ENCODE measurements at regions not wholly inside any gene's neighbourhood (a gene's known extent, or its start where the extent isn't known, plus 50 kb on each side); places are given as distances from the start of the nearest gene placed in this dataset.

GRCh38 chr4:132240081-132240480, 909.0 kb upstream of the PCDH10 start:
- no peak overlapping the region for H3K4me2 ChIP-seq (ENCODE audit: low read depth, low read length, poor library complexity, severe bottlenecking)
- H3K36me3 ChIP-seq (ENCODE audit: insufficient read depth, low read length), result no peaks in the 10 kb centered on the region
- H3K9me3 ChIP-seq (ENCODE audit: insufficient read depth, low read depth, low read length), result 0 out of 2 replicates have a peak, but pooled peaks cover 6% of the 10 kb centered on the region
- H3K9me2 ChIP-seq (replicated peaks; ENCODE audit: low read depth, low read length), result no peaks in the 10 kb centered on the region
- no peaks in the 10 kb centered on the region for H3K27me3 ChIP-seq (ENCODE audit: insufficient read depth, low read length, poor library complexity, severe bottlenecking)
- no peaks in the 10 kb centered on the region for H3K79me2 ChIP-seq (ENCODE audit: insufficient read depth, low read length)
- no peak overlapping the region for H3K4me3 ChIP-seq (ENCODE audit: low read length, poor library complexity, severe bottlenecking)
- H3F3A ChIP-seq (ENCODE audit: low read depth), result no peaks in the 10 kb centered on the region
- TF ChIP-seq EZH2phosphoT487 (IDR thresholded peaks at IDR 0.05; ENCODE audit: borderline replicate concordance), result no peak
- TF ChIP-seq, protein P1, sequence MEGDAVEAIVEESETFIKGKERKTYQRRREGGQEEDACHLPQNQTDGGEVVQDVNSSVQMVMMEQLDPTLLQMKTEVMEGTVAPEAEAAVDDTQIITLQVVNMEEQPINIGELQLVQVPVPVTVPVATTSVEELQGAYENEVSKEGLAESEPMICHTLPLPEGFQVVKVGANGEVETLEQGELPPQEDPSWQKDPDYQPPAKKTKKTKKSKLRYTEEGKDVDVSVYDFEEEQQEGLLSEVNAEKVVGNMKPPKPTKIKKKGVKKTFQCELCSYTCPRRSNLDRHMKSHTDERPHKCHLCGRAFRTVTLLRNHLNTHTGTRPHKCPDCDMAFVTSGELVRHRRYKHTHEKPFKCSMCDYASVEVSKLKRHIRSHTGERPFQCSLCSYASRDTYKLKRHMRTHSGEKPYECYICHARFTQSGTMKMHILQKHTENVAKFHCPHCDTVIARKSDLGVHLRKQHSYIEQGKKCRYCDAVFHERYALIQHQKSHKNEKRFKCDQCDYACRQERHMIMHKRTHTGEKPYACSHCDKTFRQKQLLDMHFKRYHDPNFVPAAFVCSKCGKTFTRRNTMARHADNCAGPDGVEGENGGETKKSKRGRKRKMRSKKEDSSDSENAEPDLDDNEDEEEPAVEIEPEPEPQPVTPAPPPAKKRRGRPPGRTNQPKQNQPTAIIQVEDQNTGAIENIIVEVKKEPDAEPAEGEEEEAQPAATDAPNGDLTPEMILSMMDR (conservative IDR thresholded peaks at IDR 0.05; ENCODE audit: low read length), result no peak
- H4K20me1 ChIP-seq (ENCODE audit: insufficient read depth, low read length, poor library complexity, severe bottlenecking), result no peaks in the 10 kb centered on the region
- no peaks in the 10 kb centered on the region for H3K4me1 ChIP-seq (ENCODE audit: insufficient read depth, low read length, poor library complexity, severe bottlenecking)
- H2AFZ ChIP-seq (ENCODE audit: low read length), result peak overlapping the region; percentile 55; the same call in 1 of the 2 replicates
- H3K9ac ChIP-seq (ENCODE audit: low read depth, low read length, poor library complexity, severe bottlenecking), result no peak overlapping the region

- H2AFZ ChIP-seq (ENCODE audit: low read length), result no peak overlapping the region
- H3K4me2 ChIP-seq (ENCODE audit: low read depth, low read length, poor library complexity, severe bottlenecking), result no peak overlapping the region
- no peaks in the 10 kb centered on the region for H3K9me2 ChIP-seq (replicated peaks; ENCODE audit: low read depth, low read length)
- no peaks in the 10 kb centered on the region for H4K20me1 ChIP-seq (ENCODE audit: insufficient read depth, low read length, poor library complexity, severe bottlenecking)
- H3K9me3 ChIP-seq (ENCODE audit: insufficient read depth, low read depth, low read length), result 0 out of 2 replicates have a peak, but pooled peaks cover 6% of the 10 kb centered on the region
- no peaks in the 10 kb centered on the region for H3K4me1 ChIP-seq (ENCODE audit: insufficient read depth, low read length, poor library complexity, severe bottlenecking)
- no peaks in the 10 kb centered on the region for H3F3A ChIP-seq (ENCODE audit: low read depth)
- H3K9ac ChIP-seq (ENCODE audit: low read depth, low read length, poor library complexity, severe bottlenecking), result no peak overlapping the region
- H3K4me3 ChIP-seq (ENCODE audit: low read length, poor library complexity, severe bottlenecking), result no peak overlapping the region
- TF ChIP-seq, protein P1 (conservative IDR thresholded peaks at IDR 0.05; ENCODE audit: low read length), result no peak
- no peak for TF ChIP-seq EZH2phosphoT487 (IDR thresholded peaks at IDR 0.05; ENCODE audit: borderline replicate concordance)
- no peaks in the 10 kb centered on the region for H3K27me3 ChIP-seq (ENCODE audit: insufficient read depth, low read length, poor library complexity, severe bottlenecking)
- H3K36me3 ChIP-seq (ENCODE audit: insufficient read depth, low read length), result no peaks in the 10 kb centered on the region
- no peaks in the 10 kb centered on the region for H3K79me2 ChIP-seq (ENCODE audit: insufficient read depth, low read length)
Measured at GRCh38 chr4:132245319-132245718, 903.8 kb upstream of the PCDH10 start.

- peak overlapping the region; percentile 9 for H3K9ac ChIP-seq (ENCODE audit: low read depth, low read length, poor library complexity, severe bottlenecking)
- TF ChIP-seq, protein P1 (conservative IDR thresholded peaks at IDR 0.05; ENCODE audit: low read length), result no peak
- no peak for TF ChIP-seq EZH2phosphoT487 (IDR thresholded peaks at IDR 0.05; ENCODE audit: borderline replicate concordance)
Measured at GRCh38 chr4:132264176-132264575, 884.9 kb upstream of the PCDH10 start.

More at GRCh38 chr4:132264176-132264575, 884.9 kb upstream of the PCDH10 start:
- 0 out of 2 replicates have a peak, but pooled peaks cover under 1% of the 10 kb centered on the region for H3K9me3 ChIP-seq (ENCODE audit: insufficient read depth, low read depth, low read length)
- no peak overlapping the region for H2AFZ ChIP-seq (ENCODE audit: low read length)
- peak overlapping the region; percentile 4 for H3K4me2 ChIP-seq (ENCODE audit: low read depth, low read length, poor library complexity, severe bottlenecking)
- no peaks in the 10 kb centered on the region for H3K79me2 ChIP-seq (ENCODE audit: insufficient read depth, low read length)
- no peaks in the 10 kb centered on the region for H4K20me1 ChIP-seq (ENCODE audit: insufficient read depth, low read length, poor library complexity, severe bottlenecking)
- peaks cover 13% of the 10 kb centered on the region for H3F3A ChIP-seq (ENCODE audit: low read depth)
- no peaks in the 10 kb centered on the region for H3K9me2 ChIP-seq (replicated peaks; ENCODE audit: low read depth, low read length)
- peaks cover 47% of the 10 kb centered on the region for H3K4me1 ChIP-seq (ENCODE audit: insufficient read depth, low read length, poor library complexity, severe bottlenecking)
- no peaks in the 10 kb centered on the region for H3K36me3 ChIP-seq (ENCODE audit: insufficient read depth, low read length)
- no peak overlapping the region for H3K4me3 ChIP-seq (ENCODE audit: low read length, poor library complexity, severe bottlenecking)
- H3K27me3 ChIP-seq (ENCODE audit: insufficient read depth, low read length, poor library complexity, severe bottlenecking), result no peaks in the 10 kb centered on the region

Measured in Loucy (cell line).